ENCODE measurements at regions not wholly inside any gene's neighbourhood (a gene's known extent, or its start where the extent isn't known, plus 50 kb on each side); places are given as distances from the start of the nearest gene placed in this dataset.

DNA sequence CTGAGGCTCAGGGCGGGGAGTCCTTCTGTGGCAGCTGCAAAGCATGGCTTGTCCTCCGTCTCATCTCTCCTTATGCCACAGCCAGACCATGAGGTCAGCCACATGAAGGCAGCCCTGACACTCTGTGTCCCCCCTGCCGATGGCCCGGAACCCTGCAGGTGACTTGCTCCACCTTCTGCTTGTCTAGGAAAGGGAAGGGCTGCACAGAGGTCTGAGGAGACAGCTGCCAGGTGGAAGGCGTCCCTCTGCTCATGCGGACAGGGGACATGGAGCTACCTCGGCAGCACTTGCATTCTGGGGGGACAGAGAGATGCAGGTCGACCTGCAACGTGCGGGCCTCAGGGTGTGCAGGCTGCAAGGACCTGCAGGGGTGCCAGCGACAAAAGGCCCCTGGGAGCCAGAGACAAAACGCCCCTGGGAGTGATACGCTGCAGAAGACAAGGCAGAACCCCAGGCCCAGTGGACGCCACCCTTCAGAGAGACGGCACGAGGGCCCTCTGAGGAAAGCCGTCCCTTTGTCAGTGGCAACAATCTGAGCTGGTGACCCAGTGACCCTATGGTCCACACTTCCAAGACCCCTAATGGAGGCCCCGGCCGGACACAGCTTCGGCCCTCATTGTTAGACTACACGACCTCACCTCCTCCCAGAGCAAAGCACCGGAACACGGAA, 205.2 kb upstream of the PPP2R2D start:
- H3K4me3 ChIP-seq (ENCODE audit: low read length): no peak overlapping the region
- no peak overlapping the region for H3K27ac ChIP-seq (ENCODE audit: low read length)
- no CpG with 5 or more reads among the region's 23 CpGs for WGBS (ENCODE audit: insufficient coverage, low lambda C conversion rate)
- H3K4me1 ChIP-seq (ENCODE audit: control insufficient read depth, insufficient read depth, low read length): no peaks in the 10 kb centered on the region
- no peak for DNase-seq
- H3K36me3 ChIP-seq (ENCODE audit: control insufficient read depth, insufficient read depth, low read length): no peaks in the 10 kb centered on the region
- H3K9me3 ChIP-seq (ENCODE audit: control insufficient read depth, low read depth, low read length): no peaks in the 10 kb centered on the region
- H3K27me3 ChIP-seq (ENCODE audit: control insufficient read depth, insufficient read depth, low read length): no peaks in the 10 kb centered on the region

DNA sequence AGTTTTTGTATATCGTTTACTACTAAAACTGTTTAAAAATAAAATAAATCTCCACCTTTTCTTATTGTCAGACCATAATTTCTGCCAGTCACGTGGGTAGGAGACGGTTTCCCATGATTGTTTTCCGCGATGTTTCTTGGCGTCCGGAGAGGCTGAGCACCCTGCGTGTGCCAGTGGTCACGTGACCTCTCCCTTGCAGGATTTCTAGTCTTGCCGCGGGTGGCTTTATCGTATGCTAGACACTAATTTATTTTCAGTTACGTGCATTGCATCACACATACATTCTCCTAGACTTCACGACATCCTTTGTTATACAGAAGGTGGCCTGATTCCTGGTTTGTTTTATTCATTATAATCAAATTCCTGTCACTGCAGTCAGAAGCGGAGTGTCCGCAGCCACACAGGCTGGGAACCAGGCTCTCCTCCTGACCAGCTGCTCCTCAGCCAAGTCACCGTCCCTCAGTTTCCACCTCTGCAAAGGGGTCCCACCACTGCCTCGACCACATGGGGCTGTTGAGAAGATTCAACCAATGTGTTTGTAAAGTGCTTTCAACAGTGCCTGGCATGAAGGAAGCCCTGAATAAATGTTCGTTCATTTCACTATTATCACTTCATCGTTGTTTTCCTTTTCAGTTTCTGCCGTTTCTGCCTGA, 203.2 kb upstream of the PPP2R2D start:
- H3K27ac ChIP-seq (ENCODE audit: low read length): no peak overlapping the region
- DNase-seq: no peak
- H3K4me3 ChIP-seq (ENCODE audit: low read length): no peak overlapping the region
- WGBS (ENCODE audit: insufficient coverage, low lambda C conversion rate): 90% methylated on average over 7 of the region's 21 CpGs
- no peaks in the 10 kb centered on the region for H3K36me3 ChIP-seq (ENCODE audit: control insufficient read depth, insufficient read depth, low read length)
- H3K27me3 ChIP-seq (ENCODE audit: control insufficient read depth, insufficient read depth, low read length): no peaks in the 10 kb centered on the region
- no peaks in the 10 kb centered on the region for H3K9me3 ChIP-seq (ENCODE audit: control insufficient read depth, low read depth, low read length)
- no peaks in the 10 kb centered on the region for H3K4me1 ChIP-seq (ENCODE audit: control insufficient read depth, insufficient read depth, low read length)

DNA sequence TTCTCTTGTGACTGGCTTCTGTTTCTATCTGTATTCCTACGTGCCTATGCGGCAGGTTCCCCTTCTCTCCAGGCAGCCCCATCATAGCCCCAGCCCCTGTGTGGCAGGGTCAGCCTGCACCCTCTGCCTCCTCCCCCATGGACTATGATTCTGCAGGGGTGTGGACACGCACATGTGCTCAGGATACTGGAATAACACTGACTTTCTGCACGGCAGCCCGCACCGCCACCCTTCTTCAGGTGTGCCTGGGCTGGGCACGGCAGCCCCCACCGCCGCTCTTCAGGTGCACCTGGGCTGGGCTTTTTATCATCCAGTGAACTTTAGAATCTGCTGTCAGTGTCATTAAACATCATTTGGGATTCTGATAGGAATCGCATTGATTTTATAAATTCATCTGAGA, 202.6 kb upstream of the PPP2R2D start:
- H3K36me3 ChIP-seq (ENCODE audit: control insufficient read depth, insufficient read depth, low read length): no peaks in the 10 kb centered on the region
- no peak overlapping the region for H3K4me3 ChIP-seq (ENCODE audit: low read length)
- no peaks in the 10 kb centered on the region for H3K9me3 ChIP-seq (ENCODE audit: control insufficient read depth, low read depth, low read length)
- H3K27ac ChIP-seq (ENCODE audit: low read length): no peak overlapping the region
- no peaks in the 10 kb centered on the region for H3K27me3 ChIP-seq (ENCODE audit: control insufficient read depth, insufficient read depth, low read length)
- DNase-seq: no peak
- WGBS (ENCODE audit: insufficient coverage, low lambda C conversion rate): 100% methylated on average over 1 of the region's 10 CpGs
- H3K4me1 ChIP-seq (ENCODE audit: control insufficient read depth, insufficient read depth, low read length): no peaks in the 10 kb centered on the region

DNA sequence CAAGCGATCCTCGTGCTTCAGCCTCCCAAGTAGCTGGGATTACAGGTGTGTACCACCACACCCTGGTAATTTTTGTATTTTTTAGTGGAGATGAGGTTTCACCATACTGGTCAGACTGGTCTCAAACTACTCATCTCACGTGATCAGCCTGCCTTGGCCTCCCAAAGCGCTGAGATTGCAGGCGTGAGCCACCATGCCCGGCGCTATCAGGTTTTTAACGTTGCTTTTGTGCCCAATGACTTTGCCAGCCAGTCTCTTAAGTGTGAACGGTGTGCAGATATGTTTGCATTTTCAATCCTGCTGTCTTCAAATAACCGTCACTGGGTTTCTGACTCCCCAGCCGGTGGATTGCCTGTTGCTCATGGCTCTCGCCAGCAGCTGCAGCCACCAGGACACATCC, 201.8 kb upstream of the PPP2R2D start:
- DNase-seq: no peak
- H3K27me3 ChIP-seq (ENCODE audit: control insufficient read depth, insufficient read depth, low read length): no peaks in the 10 kb centered on the region
- no peaks in the 10 kb centered on the region for H3K4me1 ChIP-seq (ENCODE audit: control insufficient read depth, insufficient read depth, low read length)
- no peak overlapping the region for H3K27ac ChIP-seq (ENCODE audit: low read length)
- H3K4me3 ChIP-seq (ENCODE audit: low read length): no peak overlapping the region
- no peaks in the 10 kb centered on the region for H3K36me3 ChIP-seq (ENCODE audit: control insufficient read depth, insufficient read depth, low read length)
- WGBS (ENCODE audit: insufficient coverage, low lambda C conversion rate): no CpG with 5 or more reads among the region's 12 CpGs
- no peaks in the 10 kb centered on the region for H3K9me3 ChIP-seq (ENCODE audit: control insufficient read depth, low read depth, low read length)

DNA sequence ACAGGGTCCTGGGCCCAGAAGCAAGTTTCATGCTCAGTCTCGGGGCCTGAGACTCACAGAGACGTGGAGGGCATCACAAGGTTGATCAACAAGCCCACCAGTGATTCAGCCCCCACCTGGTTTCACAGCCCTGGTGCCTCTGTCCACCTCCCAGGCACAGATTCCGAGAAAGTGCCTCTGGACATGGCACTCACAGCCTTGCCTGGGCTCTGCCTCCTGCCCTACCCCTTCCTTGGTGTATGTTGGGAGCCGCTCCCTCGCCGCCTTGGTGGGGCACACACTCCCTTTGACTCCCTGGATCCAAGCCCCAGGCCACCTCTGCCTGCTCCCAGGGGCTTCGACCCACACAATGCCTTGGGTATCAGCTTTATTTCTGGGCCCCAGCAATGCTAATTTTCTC, 200.8 kb upstream of the PPP2R2D start:
- Histone ChIP-seq H3K4me3 (ENCODE audit: low read length) (no peak overlapping the region), H3K4me1 (ENCODE audit: control insufficient read depth, insufficient read depth, low read length) (no peaks in the 10 kb centered on the region), H3K9me3 (ENCODE audit: control insufficient read depth, low read depth, low read length) (no peaks in the 10 kb centered on the region), H3K27ac (ENCODE audit: low read length) (no peak overlapping the region), H3K27me3 (ENCODE audit: control insufficient read depth, insufficient read depth, low read length) (no peaks in the 10 kb centered on the region), H3K36me3 (ENCODE audit: control insufficient read depth, insufficient read depth, low read length) (no peaks in the 10 kb centered on the region)
- no peak for DNase-seq
- WGBS (ENCODE audit: insufficient coverage, low lambda C conversion rate): no CpG with 5 or more reads among the region's 7 CpGs

DNA sequence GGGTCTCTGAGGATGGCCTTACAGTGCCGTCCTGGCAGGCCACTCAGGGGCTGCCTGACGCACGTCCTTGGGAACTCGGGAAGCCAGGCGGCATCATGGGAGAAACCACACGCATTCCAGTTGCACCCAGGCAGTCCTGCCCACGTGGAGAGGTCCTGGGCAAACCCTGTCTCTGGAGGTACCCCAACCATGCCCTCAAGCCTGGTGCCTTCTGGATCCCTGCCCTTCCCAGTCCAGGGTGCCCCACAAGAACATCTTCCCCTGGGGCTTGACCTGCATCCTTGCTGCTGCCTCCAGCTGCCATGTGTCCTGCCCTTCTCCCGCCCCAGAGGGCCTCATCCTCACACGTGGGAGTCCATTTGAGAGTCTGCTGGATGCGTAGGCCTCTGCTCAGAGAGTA, 200.3 kb upstream of the PPP2R2D start:
- Histone ChIP-seq H3K36me3 (ENCODE audit: control insufficient read depth, insufficient read depth, low read length) (no peaks in the 10 kb centered on the region), H3K27me3 (ENCODE audit: control insufficient read depth, insufficient read depth, low read length) (no peaks in the 10 kb centered on the region), H3K4me3 (ENCODE audit: low read length) (no peak overlapping the region), H3K9me3 (ENCODE audit: control insufficient read depth, low read depth, low read length) (no peaks in the 10 kb centered on the region), H3K27ac (ENCODE audit: low read length) (no peak overlapping the region), H3K4me1 (ENCODE audit: control insufficient read depth, insufficient read depth, low read length) (no peaks in the 10 kb centered on the region)
- no peak for DNase-seq
- no CpG with 5 or more reads among the region's 10 CpGs for WGBS (ENCODE audit: insufficient coverage, low lambda C conversion rate)

DNA sequence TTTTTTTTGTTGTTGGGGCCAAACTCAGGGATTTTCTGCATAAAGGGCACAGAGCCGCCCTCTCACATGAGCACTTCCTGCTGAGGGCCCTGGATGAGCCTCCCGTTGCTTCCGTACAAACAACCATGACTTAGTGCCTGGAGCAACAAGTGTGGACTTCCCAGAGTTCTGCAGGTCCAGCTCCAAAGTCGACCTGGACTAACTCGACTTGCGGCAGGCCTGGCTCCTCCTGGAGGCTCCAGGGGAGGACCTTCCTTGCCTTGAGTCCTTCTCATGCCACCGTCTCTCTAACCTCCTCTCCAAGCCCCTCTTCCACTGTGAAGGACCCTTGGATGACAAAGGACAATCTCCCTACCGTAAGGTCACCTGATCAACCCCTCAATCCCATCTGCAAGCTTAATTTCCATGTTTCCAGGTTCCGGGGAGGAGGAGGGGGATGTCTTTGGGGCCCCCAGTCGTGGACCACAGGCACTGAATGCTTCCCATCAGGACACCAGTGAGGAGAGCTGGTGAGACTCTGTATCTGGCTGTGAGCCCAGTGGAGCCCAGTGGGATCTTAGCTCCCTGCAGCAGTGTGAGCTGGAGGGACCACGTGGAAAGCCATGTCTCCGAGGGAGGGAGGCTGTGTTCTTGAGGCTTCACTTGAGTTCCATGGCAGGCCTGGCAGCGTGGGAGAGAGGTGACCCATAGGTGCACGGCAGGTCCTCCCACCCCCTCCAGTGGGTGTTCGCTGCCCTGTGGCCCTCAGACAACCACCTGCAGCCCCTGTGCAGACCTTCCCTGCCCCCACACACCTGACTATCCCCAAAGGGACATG, 199.5 kb upstream of the PPP2R2D start:
- WGBS (ENCODE audit: insufficient coverage, low lambda C conversion rate): 87% methylated on average over 3 of the region's 15 CpGs
- no peaks in the 10 kb centered on the region for H3K27me3 ChIP-seq (ENCODE audit: control insufficient read depth, insufficient read depth, low read length)
- H3K36me3 ChIP-seq (ENCODE audit: control insufficient read depth, insufficient read depth, low read length): no peaks in the 10 kb centered on the region
- no peaks in the 10 kb centered on the region for H3K4me1 ChIP-seq (ENCODE audit: control insufficient read depth, insufficient read depth, low read length)
- H3K27ac ChIP-seq (ENCODE audit: low read length): no peak overlapping the region
- H3K9me3 ChIP-seq (ENCODE audit: control insufficient read depth, low read depth, low read length): no peaks in the 10 kb centered on the region
- H3K4me3 ChIP-seq (ENCODE audit: low read length): no peak overlapping the region
- DNase-seq: no peak

DNA sequence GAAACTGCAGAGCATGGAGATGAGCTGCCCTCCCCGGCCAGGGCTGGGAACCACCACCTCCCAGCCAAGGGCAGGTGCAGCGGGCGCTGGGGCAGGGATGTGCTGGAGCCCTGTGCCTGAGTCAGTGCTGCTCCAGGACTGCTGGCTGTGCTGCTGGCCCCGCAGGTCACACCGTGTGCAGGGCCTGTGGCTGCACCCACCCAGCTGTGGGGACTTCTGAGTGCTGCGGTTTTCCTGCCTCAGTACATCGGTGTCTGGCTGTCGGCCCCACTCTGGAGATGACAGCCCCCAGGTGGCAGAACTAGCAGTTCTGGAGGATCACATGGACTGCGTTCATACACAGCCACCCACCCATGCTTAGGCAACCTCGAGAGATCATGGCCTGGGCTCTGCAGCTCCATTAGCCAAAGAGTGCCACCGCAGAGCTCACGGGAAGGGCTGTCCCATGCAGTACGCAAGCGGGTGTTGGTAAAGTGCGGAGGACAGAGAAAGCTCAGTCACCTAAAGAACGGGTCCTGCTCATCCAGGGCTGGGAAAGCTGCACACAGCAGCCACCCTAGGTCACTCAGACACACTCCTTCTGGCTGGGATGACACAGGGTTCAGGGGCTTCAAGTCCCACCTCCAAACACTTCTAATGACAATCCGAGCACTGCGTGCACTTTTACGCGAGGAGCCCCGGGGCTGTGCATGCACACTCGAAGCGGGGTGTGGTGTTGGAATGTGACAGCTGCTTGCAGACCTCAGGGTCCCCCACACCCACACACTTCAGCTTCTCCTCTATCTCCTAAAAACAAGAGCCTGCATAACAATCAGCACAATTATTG, 198.1 kb upstream of the PPP2R2D start:
- Histone ChIP-seq H3K4me1 (ENCODE audit: control insufficient read depth, insufficient read depth, low read length) (no peaks in the 10 kb centered on the region), H3K27me3 (ENCODE audit: control insufficient read depth, insufficient read depth, low read length) (no peaks in the 10 kb centered on the region), H3K27ac (ENCODE audit: low read length) (no peak overlapping the region), H3K4me3 (ENCODE audit: low read length) (no peak overlapping the region), H3K36me3 (ENCODE audit: control insufficient read depth, insufficient read depth, low read length) (no peaks in the 10 kb centered on the region), H3K9me3 (ENCODE audit: control insufficient read depth, low read depth, low read length) (no peaks in the 10 kb centered on the region)
- no peak for DNase-seq
- no CpG with 5 or more reads among the region's 23 CpGs for WGBS (ENCODE audit: insufficient coverage, low lambda C conversion rate)

DNA sequence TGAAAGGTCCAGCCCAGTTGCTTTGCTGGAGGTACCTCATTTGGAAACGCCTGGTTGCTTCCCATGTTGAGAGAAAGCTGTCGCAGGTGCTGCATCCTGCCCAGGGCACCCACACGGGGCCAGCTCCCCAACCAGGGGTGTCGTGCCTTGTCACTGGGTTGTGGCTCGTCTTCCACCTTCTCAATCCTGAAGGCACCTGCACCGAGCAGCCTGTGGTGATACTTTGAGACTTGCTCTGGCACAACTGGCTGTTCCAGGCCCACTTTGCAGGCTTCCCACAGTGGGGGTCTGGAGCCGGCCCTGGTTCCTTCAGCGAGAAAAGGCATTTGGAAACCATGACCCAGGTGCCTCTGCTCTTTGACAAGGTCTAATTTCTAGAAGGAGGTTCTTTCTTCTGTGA, 197.3 kb upstream of the PPP2R2D start:
- Histone ChIP-seq H3K36me3 (ENCODE audit: control insufficient read depth, insufficient read depth, low read length) (no peaks in the 10 kb centered on the region), H3K27me3 (ENCODE audit: control insufficient read depth, insufficient read depth, low read length) (no peaks in the 10 kb centered on the region), H3K4me1 (ENCODE audit: control insufficient read depth, insufficient read depth, low read length) (no peaks in the 10 kb centered on the region), H3K4me3 (ENCODE audit: low read length) (no peak overlapping the region), H3K9me3 (ENCODE audit: control insufficient read depth, low read depth, low read length) (no peaks in the 10 kb centered on the region), H3K27ac (ENCODE audit: low read length) (no peak overlapping the region)
- DNase-seq: no peak
- WGBS (ENCODE audit: insufficient coverage, low lambda C conversion rate): no CpG with 5 or more reads among the region's 8 CpGs

DNA sequence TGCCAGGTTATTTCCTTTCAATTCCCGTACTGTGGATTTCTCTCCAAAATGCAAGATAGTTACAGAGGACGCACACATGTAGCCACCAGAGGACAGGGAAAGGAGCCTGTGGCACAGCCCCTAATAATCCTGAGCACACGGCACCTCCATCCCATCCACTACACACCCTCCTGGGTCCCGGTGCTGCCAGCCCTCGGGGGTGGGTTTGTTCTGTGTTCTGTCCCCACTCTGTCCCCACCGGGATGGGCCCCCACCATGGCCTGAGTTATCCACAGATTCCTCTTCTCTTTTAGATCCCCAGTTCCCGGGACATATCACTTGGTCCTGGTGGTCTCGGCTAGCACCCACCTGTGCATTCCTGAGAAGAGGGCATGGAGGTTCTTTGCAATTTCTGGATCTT, 196.9 kb upstream of the PPP2R2D start:
- Histone ChIP-seq H3K27me3 (ENCODE audit: control insufficient read depth, insufficient read depth, low read length) (no peaks in the 10 kb centered on the region), H3K27ac (ENCODE audit: low read length) (no peak overlapping the region), H3K9me3 (ENCODE audit: control insufficient read depth, low read depth, low read length) (no peaks in the 10 kb centered on the region), H3K4me3 (ENCODE audit: low read length) (no peak overlapping the region), H3K36me3 (ENCODE audit: control insufficient read depth, insufficient read depth, low read length) (no peaks in the 10 kb centered on the region), H3K4me1 (ENCODE audit: control insufficient read depth, insufficient read depth, low read length) (no peaks in the 10 kb centered on the region)
- no peak for DNase-seq
- WGBS (ENCODE audit: insufficient coverage, low lambda C conversion rate): no CpG with 5 or more reads among the region's 8 CpGs

Data from large intestine (tissue), 3 donors.